HG02938 (cell line): ENCODE measurements at regions not wholly inside any gene's neighbourhood (a gene's known extent, or its start where the extent isn't known, plus 50 kb on each side); places are given as distances from the start of the nearest gene placed in this dataset.
"Not testable (repeated sequence)": the region's sequence is repeated elsewhere in the genome, so short reads cannot be mapped to it uniquely, and the experiment has no call there.

Experiments
- ATAC-seq: cut with Tn5 transposase; IDR thresholded peaks from one replicate; pipeline ENCODE4 v1.9.1; 2021; ENCODE audit warnings: mild to moderate bottlenecking, moderate library complexity; ENCODE audit not compliant: unreplicated experiment

GRCh38 chr14:30214461-30215090 is 286.9 kb upstream of the PRKD1 start:
- ATAC-seq = no peak

- ATAC-seq = no peak
These were observed 291.3 kb upstream of the PRKD1 start for GRCh38 chr14:30218907-30219306.

DNA sequence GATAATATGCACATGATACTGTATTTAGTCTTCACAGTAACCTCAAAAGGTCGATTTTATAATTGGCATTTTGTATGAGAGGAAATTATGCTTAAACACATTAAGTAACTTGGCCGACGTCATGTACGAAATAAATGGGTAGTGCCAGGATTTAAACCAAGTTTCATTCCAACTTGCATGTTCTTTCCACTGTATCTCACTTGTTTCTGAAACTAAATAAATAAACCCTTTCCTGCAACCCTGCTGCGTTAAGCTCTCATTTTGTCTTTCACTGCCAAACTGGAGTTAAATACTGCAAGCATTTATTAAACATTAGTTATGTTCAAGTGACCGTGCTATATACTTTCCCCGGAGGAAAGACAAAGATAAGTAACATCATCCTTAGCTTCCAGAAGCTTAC is 293.9 kb upstream of the PRKD1 start:
- ATAC-seq = no peak

GRCh38 chr14:30223385-30223785 is 295.7 kb upstream of the PRKD1 start:
- no peak for ATAC-seq

GRCh38 chr14:30223966-30224365 is 296.3 kb upstream of the PRKD1 start:
- ATAC-seq = no peak

DNA sequence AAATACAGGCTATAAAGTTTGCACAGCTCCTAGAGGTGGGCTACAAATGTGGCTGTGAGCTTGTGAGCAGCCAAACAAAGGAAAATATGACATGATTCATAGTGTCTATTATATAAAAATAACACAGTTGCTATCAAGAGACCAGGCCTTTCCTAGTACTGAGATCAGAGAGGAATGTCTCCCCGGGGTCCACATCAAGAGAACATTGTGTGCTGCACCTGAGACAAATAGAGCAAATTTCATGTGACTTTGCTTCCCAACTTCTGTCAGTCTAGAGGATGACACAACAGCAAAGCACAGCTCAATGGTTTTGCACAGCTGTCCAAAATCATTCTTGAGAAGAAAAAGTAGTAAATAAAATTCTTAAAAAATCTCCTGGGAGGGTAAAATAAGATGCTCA is 297.5 kb upstream of the PRKD1 start:
- no peak for ATAC-seq

DNA sequence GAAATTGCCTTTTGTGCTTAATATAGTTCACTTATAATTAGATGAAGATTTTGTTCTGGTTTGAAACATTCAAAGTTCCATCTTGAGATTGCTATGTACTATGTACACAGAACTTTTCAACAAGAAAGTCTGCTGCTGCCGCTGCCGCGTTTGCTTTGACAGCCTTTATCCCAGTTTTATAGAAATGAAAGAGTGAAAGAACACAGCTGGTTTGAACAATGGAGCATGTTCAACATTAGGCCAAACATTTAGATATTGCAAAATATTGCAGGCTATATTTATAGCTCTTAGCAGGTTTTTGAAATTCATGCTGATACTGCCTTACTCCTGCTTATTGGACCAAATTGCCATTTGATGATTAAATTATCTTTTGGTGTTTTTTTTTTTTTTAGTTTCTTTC is 299.8 kb upstream of the PRKD1 start:
- no peak for ATAC-seq

GRCh38 chr14:30227876-30228275 is 300.2 kb upstream of the PRKD1 start:
- ATAC-seq = no peak

- ATAC-seq = no peak
These were observed 303.1 kb upstream of the PRKD1 start for GRCh38 chr14:30230719-30231118.

DNA sequence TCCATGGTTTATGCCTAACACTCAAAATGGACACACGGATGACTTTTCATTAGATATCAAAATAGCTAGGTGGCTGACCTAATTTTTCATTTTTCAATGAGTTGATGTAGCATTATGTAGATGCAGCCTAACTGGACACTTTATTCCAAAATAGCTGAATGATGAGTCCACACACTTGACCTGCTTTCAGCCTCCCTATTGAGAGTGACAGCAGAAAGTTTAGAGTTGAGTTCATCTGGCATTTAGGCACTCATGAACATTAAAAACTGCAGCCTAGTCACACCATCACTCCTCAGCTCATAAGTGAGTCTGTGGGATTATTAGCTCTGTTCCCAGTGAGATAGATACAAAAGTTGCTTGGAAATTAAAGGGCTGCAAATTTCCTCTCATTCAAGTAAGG is 307.3 kb upstream of the PRKD1 start:
- ATAC-seq = no peak

- ATAC-seq = no peak
These were observed 307.8 kb upstream of the PRKD1 start for GRCh38 chr14:30235485-30235884.

DNA sequence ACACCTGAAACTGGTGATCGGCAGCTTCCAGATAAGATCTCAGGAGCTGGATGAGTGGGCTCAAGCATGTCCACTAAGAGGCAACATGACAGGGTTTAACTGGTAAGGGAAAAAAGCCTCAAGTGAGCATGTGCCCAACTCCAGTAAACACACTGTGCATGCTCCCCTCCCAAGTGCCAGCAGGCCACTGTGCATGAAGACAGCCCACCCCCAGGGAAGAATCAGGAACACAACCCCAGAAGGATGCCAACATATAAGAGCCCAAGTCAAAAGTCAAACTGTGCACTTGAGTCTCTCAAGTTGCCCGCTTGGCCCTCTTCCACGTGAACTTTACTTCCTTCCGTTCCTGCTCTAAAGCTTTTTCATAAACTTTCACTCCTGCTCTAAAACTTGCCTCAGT is 311.3 kb upstream of the PRKD1 start:
- no peak for ATAC-seq

DNA sequence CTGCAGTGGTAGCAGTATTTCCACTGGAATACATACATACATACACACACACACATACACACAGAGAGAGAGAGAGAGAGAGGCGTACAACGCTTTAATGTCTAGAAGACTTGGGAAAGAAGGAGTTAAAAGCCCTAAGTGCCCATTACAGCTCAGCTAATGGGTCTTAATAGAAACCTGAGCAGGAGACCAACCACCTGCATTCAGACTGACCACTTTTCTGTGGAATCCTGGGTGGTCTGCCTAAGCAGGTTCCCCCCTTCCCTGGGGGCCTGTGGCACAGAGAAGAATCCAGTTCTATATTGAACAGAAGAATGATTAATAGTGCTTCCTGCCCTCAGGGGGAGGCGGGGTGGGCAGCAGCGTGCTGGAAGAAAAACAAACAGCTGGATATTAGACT is 312.4 kb upstream of the PRKD1 start:
- ATAC-seq = no peak

DNA sequence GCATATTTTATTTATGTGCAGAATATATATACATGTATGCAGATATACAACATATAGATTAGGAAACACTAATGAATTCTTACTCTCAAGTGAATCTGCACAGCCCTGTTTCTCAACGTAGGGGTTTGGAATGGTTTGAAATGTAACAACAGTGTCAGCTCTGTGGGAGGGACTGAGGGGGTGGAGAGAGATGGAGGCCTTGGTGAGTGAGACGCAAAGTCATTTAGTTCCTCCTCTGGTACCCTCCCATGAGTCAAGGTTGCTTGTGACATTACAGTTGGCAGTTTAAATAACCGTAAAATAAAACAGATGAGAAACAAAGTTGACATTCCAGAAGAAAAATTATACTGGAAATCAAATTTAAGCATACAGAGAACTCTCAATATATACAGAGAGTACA is 313.0 kb upstream of the PRKD1 start:
- no peak for ATAC-seq

DNA sequence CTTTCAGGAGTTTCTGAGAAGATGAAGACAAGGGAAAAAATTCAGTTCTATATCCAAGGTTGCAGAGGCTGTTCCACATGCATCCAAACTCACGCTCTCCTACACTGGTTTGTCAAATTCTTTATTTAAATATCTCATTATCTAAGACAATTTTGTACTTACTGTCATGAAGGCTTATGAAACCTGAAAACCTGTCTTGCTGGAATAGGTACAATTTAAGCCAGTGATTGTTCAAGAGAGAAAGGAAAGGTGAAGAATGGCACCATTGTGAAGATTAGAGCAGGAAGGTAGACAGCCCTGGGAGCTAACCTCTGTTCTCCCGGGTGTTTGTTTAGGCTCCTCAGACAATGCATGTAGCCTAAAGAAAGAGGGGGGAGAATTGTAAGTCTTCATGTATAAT is 315.1 kb upstream of the PRKD1 start:
- ATAC-seq = no peak

DNA sequence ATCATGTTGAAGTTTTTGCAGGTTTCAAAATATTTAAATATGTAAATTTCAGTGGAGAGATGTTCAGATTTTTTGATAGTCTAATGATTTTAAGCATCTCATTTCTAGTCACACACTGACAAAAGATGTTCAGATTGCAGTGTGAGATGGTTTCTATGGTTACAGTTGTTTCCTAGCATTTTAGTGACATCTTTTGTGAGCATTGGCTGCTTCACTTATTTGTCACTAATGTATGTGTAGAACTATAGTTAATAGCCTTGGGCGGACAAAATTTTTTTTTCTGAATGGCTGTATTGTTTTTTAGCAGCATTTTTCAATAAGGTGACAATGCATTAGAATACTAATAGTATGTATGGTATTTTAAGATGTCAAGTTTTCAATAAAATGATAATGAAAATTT is 315.6 kb upstream of the PRKD1 start:
- ATAC-seq = no peak

- ATAC-seq = no peak
These were observed 315.2 kb upstream of the G2E3 start for GRCh38 chr14:30243805-30244204.

DNA sequence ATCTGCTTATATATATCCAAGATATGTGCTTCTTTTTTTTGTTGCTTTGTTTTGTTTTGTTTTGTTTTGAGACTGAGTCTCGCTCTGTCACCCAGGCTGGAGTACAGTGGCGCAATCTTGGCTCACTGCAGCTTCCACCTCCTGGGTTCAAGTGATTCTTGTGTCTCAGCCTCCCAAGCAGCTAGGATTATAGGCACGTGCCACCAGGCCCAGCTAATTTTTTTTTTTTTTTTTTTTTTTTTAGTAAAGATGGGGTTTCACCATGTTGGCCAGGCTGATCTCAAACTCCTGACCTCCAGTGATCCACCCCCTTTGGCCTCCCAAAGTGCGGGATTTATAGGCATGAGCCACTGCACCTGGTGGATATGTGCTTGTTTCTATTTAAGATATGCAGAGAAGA is 314.6 kb upstream of the G2E3 start:
- not testable (repeated sequence) for ATAC-seq

- no peak for ATAC-seq
These were observed 307.9 kb upstream of the G2E3 start for GRCh38 chr14:30251017-30251416.

- ATAC-seq = no peak
These were observed 307.3 kb upstream of the G2E3 start for GRCh38 chr14:30251557-30252100.

- ATAC-seq = no peak
These were observed 306.8 kb upstream of the G2E3 start for GRCh38 chr14:30252151-30252550.

- no peak for ATAC-seq
These were observed 305.9 kb upstream of the G2E3 start for GRCh38 chr14:30252783-30253674.
